NK-92 treated with Interleukin-12 subunit alpha and Interleukin-12 subunit beta, amount 100 ng/mL, for 24 hours (cell line): ENCODE measurements at regions not wholly inside any gene's neighbourhood (a gene's known extent, or its start where the extent isn't known, plus 50 kb on each side); places are given as distances from the start of the nearest gene placed in this dataset.
"Not testable (repeated sequence)": the region's sequence is repeated elsewhere in the genome, so short reads cannot be mapped to it uniquely, and the experiment has no call there.

Experiments
- DNase-seq: peaks from one replicate; lab custom pipeline; 2025; lab: John Stamatoyannopoulos, UW

GRCh38 chr13:58191754-58192153 is 560.2 kb downstream of the PCDH17 start:
- DNase-seq = no peak

- no peak for DNase-seq
Observed at GRCh38 chr13:58202099-58202498, 570.6 kb downstream of the PCDH17 start.

- DNase-seq = no peak
Observed at GRCh38 chr13:58207501-58207900, 576.0 kb downstream of the PCDH17 start.

- DNase-seq = no peak
Observed at GRCh38 chr13:58235454-58235853, 603.9 kb downstream of the PCDH17 start.

GRCh38 chr13:58238972-58239773 is 607.6 kb downstream of the PCDH17 start:
- no peak for DNase-seq

- no peak for DNase-seq
Observed at GRCh38 chr13:58239774-58240268, 608.3 kb downstream of the PCDH17 start.

- no peak for DNase-seq
Observed at GRCh38 chr13:58247080-58247479, 615.5 kb downstream of the PCDH17 start.

GRCh38 chr13:58254943-58255342 is 623.4 kb downstream of the PCDH17 start:
- no peak for DNase-seq

- no peak for DNase-seq
Observed at GRCh38 chr13:58266271-58266670, 634.7 kb downstream of the PCDH17 start.

- no peak for DNase-seq
Observed at GRCh38 chr13:58298556-58299135, 667.1 kb downstream of the PCDH17 start.

GRCh38 chr13:58300224-58300623 is 668.7 kb downstream of the PCDH17 start:
- DNase-seq = no peak

- no peak for DNase-seq
Observed at GRCh38 chr13:58300974-58301681, 669.6 kb downstream of the PCDH17 start.

- DNase-seq = no peak
Observed at GRCh38 chr13:58302349-58302748, 670.8 kb downstream of the PCDH17 start.

GRCh38 chr13:58306062-58306461 is 674.5 kb downstream of the PCDH17 start:
- no peak for DNase-seq

- DNase-seq = no peak
Observed at GRCh38 chr13:58313219-58313618, 681.7 kb downstream of the PCDH17 start.

- no peak for DNase-seq
Observed at GRCh38 chr13:58318495-58319167, 687.1 kb downstream of the PCDH17 start.

GRCh38 chr13:58324161-58324560 is 692.6 kb downstream of the PCDH17 start:
- DNase-seq = no peak

GRCh38 chr13:58329746-58330145 is 698.2 kb downstream of the PCDH17 start:
- no peak for DNase-seq

- DNase-seq = no peak
Observed at GRCh38 chr13:58340895-58341294, 709.4 kb downstream of the PCDH17 start.

- DNase-seq = no peak
Observed at GRCh38 chr13:58341318-58341717, 709.8 kb downstream of the PCDH17 start.

GRCh38 chr13:58343076-58343475 is 711.5 kb downstream of the PCDH17 start:
- no peak for DNase-seq

GRCh38 chr13:58352100-58352499 is 720.6 kb downstream of the PCDH17 start:
- DNase-seq = not testable (repeated sequence)
